ENCODE measurements at regions not wholly inside any gene's neighbourhood (a gene's known extent, or its start where the extent isn't known, plus 50 kb on each side); places are given as distances from the start of the nearest gene placed in this dataset.

GRCh38 chr2:155424518-155424917 lies 726.0 kb downstream of the KCNJ3 start:
- H3K27ac ChIP-seq (ENCODE audit: insufficient read depth in 1 of 2, low read depth in 1 of 2, low read length in 2 of 2, poor library complexity in 1 of 2, severe bottlenecking in 2 of 2): no peak overlapping the region
- peaks cover 0 to 4% (median 0%) of the 10 kb centered on the region in 4 experiments for H3K4me1 ChIP-seq (ENCODE audit: control extremely low read depth in 1 of 4, control insufficient read depth in 4 of 4, insufficient read depth in 4 of 4, low read length in 3 of 4)
- H3K4me3 ChIP-seq (ENCODE audit: control insufficient read depth in 1 of 7, extremely low read depth in 1 of 7, insufficient read depth in 4 of 7, low read depth in 2 of 7, low read length in 6 of 7): no peak overlapping the region
- no peaks in the 10 kb centered on the region for H3K36me3 ChIP-seq (ENCODE audit: control insufficient read depth in 4 of 4, insufficient read depth in 4 of 4, low read length in 3 of 4)
- ChIA-PET CTCF (no interaction called here), POLR2A (no interaction called here)
- DNase-seq: peak in 2 of 3 donors; percentile 35 to 50
- H3K9me3 ChIP-seq (ENCODE audit: control extremely low read depth in 1 of 5, control insufficient read depth in 4 of 5, insufficient read depth in 2 of 5, low read depth in 1 of 5, low read length in 4 of 5): no peaks in the 10 kb centered on the region
- 80% methylated on average over 1 of the region's 2 CpGs for WGBS (ENCODE audit: insufficient coverage)
- no peaks in the 10 kb centered on the region for H3K27me3 ChIP-seq (replicated peaks in 2 of 5; ENCODE audit: control insufficient read depth in 4 of 5, insufficient read depth in 5 of 5, low read length in 4 of 5)

GRCh38 chr2:155418753-155419152 lies 720.3 kb downstream of the KCNJ3 start:
- Histone ChIP-seq H3K27ac (ENCODE audit: insufficient read depth in 1 of 2, low read depth in 1 of 2, low read length in 2 of 2, poor library complexity in 1 of 2, severe bottlenecking in 2 of 2) (no peak overlapping the region), H3K4me3 (ENCODE audit: control insufficient read depth in 1 of 7, extremely low read depth in 1 of 7, insufficient read depth in 4 of 7, low read depth in 2 of 7, low read length in 6 of 7) (no peak overlapping the region), H3K36me3 (ENCODE audit: control insufficient read depth in 4 of 4, insufficient read depth in 4 of 4, low read length in 3 of 4) (no peaks in the 10 kb centered on the region), H3K9me3 (ENCODE audit: control extremely low read depth in 1 of 5, control insufficient read depth in 4 of 5, insufficient read depth in 2 of 5, low read depth in 1 of 5, low read length in 4 of 5) (peaks cover 0 to 8% (median 2%) of the 10 kb centered on the region in 5 experiments), H3K4me1 (ENCODE audit: control extremely low read depth in 1 of 4, control insufficient read depth in 4 of 4, insufficient read depth in 4 of 4, low read length in 3 of 4) (no peaks in the 10 kb centered on the region), H3K27me3 (replicated peaks in 2 of 5; ENCODE audit: control insufficient read depth in 4 of 5, insufficient read depth in 5 of 5, low read length in 4 of 5) (no peaks in the 10 kb centered on the region)
- POLR2A ChIA-PET: no interaction called here
- no CpG with 5 or more reads among the region's 1 CpG for WGBS (ENCODE audit: insufficient coverage)
- CTCF ChIA-PET: no interaction called here
- no peak for DNase-seq

GRCh38 chr2:155412598-155412997 lies 714.1 kb downstream of the KCNJ3 start:
- Histone ChIP-seq H3K4me1 (ENCODE audit: control extremely low read depth in 1 of 4, control insufficient read depth in 4 of 4, insufficient read depth in 4 of 4, low read length in 3 of 4) (no peaks in the 10 kb centered on the region), H3K27ac (ENCODE audit: insufficient read depth in 1 of 2, low read depth in 1 of 2, low read length in 2 of 2, poor library complexity in 1 of 2, severe bottlenecking in 2 of 2) (no peak overlapping the region), H3K9me3 (ENCODE audit: control extremely low read depth in 1 of 5, control insufficient read depth in 4 of 5, insufficient read depth in 2 of 5, low read depth in 1 of 5, low read length in 4 of 5) (peaks cover 0 to 8% (median 2%) of the 10 kb centered on the region in 5 experiments), H3K27me3 (replicated peaks in 2 of 5; ENCODE audit: control insufficient read depth in 4 of 5, insufficient read depth in 5 of 5, low read length in 4 of 5) (no peaks in the 10 kb centered on the region), H3K4me3 (ENCODE audit: control insufficient read depth in 1 of 7, extremely low read depth in 1 of 7, insufficient read depth in 4 of 7, low read depth in 2 of 7, low read length in 6 of 7) (no peak overlapping the region), H3K36me3 (ENCODE audit: control insufficient read depth in 4 of 4, insufficient read depth in 4 of 4, low read length in 3 of 4) (no peaks in the 10 kb centered on the region)
- ChIA-PET POLR2A (no interaction called here), CTCF (interaction anchor here (0.7 kb wide), 1 partner anchor 9 kb away, joined by 3 read pairs; no protein-coding TSS in a partner anchor)
- WGBS (ENCODE audit: insufficient coverage): 100% methylated on average over 1 of the region's 1 CpG
- peak in 2 of 3 donors; percentile 40 to 69 for DNase-seq

GRCh38 chr2:155404433-155405002 lies 706.0 kb downstream of the KCNJ3 start:
- Histone ChIP-seq H3K27ac (ENCODE audit: insufficient read depth in 1 of 2, low read depth in 1 of 2, low read length in 2 of 2, poor library complexity in 1 of 2, severe bottlenecking in 2 of 2) (no peak overlapping the region), H3K9me3 (ENCODE audit: control extremely low read depth in 1 of 5, control insufficient read depth in 4 of 5, insufficient read depth in 2 of 5, low read depth in 1 of 5, low read length in 4 of 5) (peaks cover 4 to 27% (median 15%) of the 10 kb centered on the region in 5 experiments), H3K27me3 (replicated peaks in 2 of 5; ENCODE audit: control insufficient read depth in 4 of 5, insufficient read depth in 5 of 5, low read length in 4 of 5) (no peaks in the 10 kb centered on the region), H3K36me3 (ENCODE audit: control insufficient read depth in 4 of 4, insufficient read depth in 4 of 4, low read length in 3 of 4) (no peaks in the 10 kb centered on the region), H3K4me3 (ENCODE audit: control insufficient read depth in 1 of 7, extremely low read depth in 1 of 7, insufficient read depth in 4 of 7, low read depth in 2 of 7, low read length in 6 of 7) (no peak overlapping the region), H3K4me1 (ENCODE audit: control extremely low read depth in 1 of 4, control insufficient read depth in 4 of 4, insufficient read depth in 4 of 4, low read length in 3 of 4) (no peaks in the 10 kb centered on the region)
- 100% methylated on average over 3 of the region's 3 CpGs for WGBS (ENCODE audit: insufficient coverage)
- ChIA-PET CTCF (interaction anchor here (1.1 kb wide), 1 partner anchor 11 kb away, joined by 4 read pairs; no protein-coding TSS in a partner anchor), POLR2A (no interaction called here)
- peak in 2 of 3 donors; percentile 7 to 26 for DNase-seq

GRCh38 chr2:155393406-155393805 lies 694.9 kb downstream of the KCNJ3 start:
- ChIA-PET POLR2A (no interaction called here), CTCF (no interaction called here)
- H3K9me3 ChIP-seq (ENCODE audit: control extremely low read depth in 1 of 5, control insufficient read depth in 4 of 5, insufficient read depth in 2 of 5, low read depth in 1 of 5, low read length in 4 of 5): no peaks in the 10 kb centered on the region
- no peak for DNase-seq
- H3K27ac ChIP-seq (ENCODE audit: insufficient read depth in 1 of 2, low read depth in 1 of 2, low read length in 2 of 2, poor library complexity in 1 of 2, severe bottlenecking in 2 of 2): peak overlapping the region in 1 of 2 experiments; percentile 82
- H3K4me1 ChIP-seq (ENCODE audit: control extremely low read depth in 1 of 4, control insufficient read depth in 4 of 4, insufficient read depth in 4 of 4, low read length in 3 of 4): peaks cover 0 to 34% (median 6%) of the 10 kb centered on the region in 4 experiments
- no peak overlapping the region for H3K4me3 ChIP-seq (ENCODE audit: control insufficient read depth in 1 of 7, extremely low read depth in 1 of 7, insufficient read depth in 4 of 7, low read depth in 2 of 7, low read length in 6 of 7)
- no peaks in the 10 kb centered on the region for H3K36me3 ChIP-seq (ENCODE audit: control insufficient read depth in 4 of 4, insufficient read depth in 4 of 4, low read length in 3 of 4)
- H3K27me3 ChIP-seq (replicated peaks in 2 of 5; ENCODE audit: control insufficient read depth in 4 of 5, insufficient read depth in 5 of 5, low read length in 4 of 5): no peaks in the 10 kb centered on the region

GRCh38 chr2:155391613-155392130 lies 693.2 kb downstream of the KCNJ3 start:
- WGBS (ENCODE audit: insufficient coverage): 0% methylated on average over 1 of the region's 2 CpGs
- ChIA-PET CTCF (interaction anchor here (0.6 to 1.3 kb wide), 3 partner anchors 13 to 932 kb away, joined by 3 read pairs; no protein-coding TSS in a partner anchor), POLR2A (no interaction called here)

GRCh38 chr2:155389224-155389623 lies 690.7 kb downstream of the KCNJ3 start:
- POLR2A ChIA-PET: interaction anchor here (0.5 kb wide), 1 partner anchor 1046 kb away, joined by 3 read pairs; no protein-coding TSS in a partner anchor
- Histone ChIP-seq H3K4me3 (ENCODE audit: control insufficient read depth in 1 of 7, extremely low read depth in 1 of 7, insufficient read depth in 4 of 7, low read depth in 2 of 7, low read length in 6 of 7) (no peak overlapping the region), H3K9me3 (ENCODE audit: control extremely low read depth in 1 of 5, control insufficient read depth in 4 of 5, insufficient read depth in 2 of 5, low read depth in 1 of 5, low read length in 4 of 5) (no peaks in the 10 kb centered on the region), H3K27ac (ENCODE audit: insufficient read depth in 1 of 2, low read depth in 1 of 2, low read length in 2 of 2, poor library complexity in 1 of 2, severe bottlenecking in 2 of 2) (no peak overlapping the region), H3K4me1 (ENCODE audit: control extremely low read depth in 1 of 4, control insufficient read depth in 4 of 4, insufficient read depth in 4 of 4, low read length in 3 of 4) (peaks cover 0 to 34% (median 6%) of the 10 kb centered on the region in 4 experiments), H3K36me3 (ENCODE audit: control insufficient read depth in 4 of 4, insufficient read depth in 4 of 4, low read length in 3 of 4) (no peaks in the 10 kb centered on the region), H3K27me3 (replicated peaks in 2 of 5; ENCODE audit: control insufficient read depth in 4 of 5, insufficient read depth in 5 of 5, low read length in 4 of 5) (no peaks in the 10 kb centered on the region)
- DNase-seq: no peak
- no CpG with 5 or more reads among the region's 1 CpG for WGBS (ENCODE audit: insufficient coverage)
- CTCF ChIA-PET: no interaction called here

More at GRCh38 chr2:155391613-155392130, 693.2 kb downstream of the KCNJ3 start:
- H3K4me3 ChIP-seq (ENCODE audit: control insufficient read depth in 1 of 7, extremely low read depth in 1 of 7, insufficient read depth in 4 of 7, low read depth in 2 of 7, low read length in 6 of 7): peak overlapping the region in 1 of 7 experiments; percentile 8
- no peaks in the 10 kb centered on the region for H3K36me3 ChIP-seq (ENCODE audit: control insufficient read depth in 4 of 4, insufficient read depth in 4 of 4, low read length in 3 of 4)
- no peaks in the 10 kb centered on the region for H3K9me3 ChIP-seq (ENCODE audit: control extremely low read depth in 1 of 5, control insufficient read depth in 4 of 5, insufficient read depth in 2 of 5, low read depth in 1 of 5, low read length in 4 of 5)
- H3K4me1 ChIP-seq (ENCODE audit: control extremely low read depth in 1 of 4, control insufficient read depth in 4 of 4, insufficient read depth in 4 of 4, low read length in 3 of 4): peaks cover 0 to 34% (median 6%) of the 10 kb centered on the region in 4 experiments
- H3K27me3 ChIP-seq (replicated peaks in 2 of 5; ENCODE audit: control insufficient read depth in 4 of 5, insufficient read depth in 5 of 5, low read length in 4 of 5): no peaks in the 10 kb centered on the region
- H3K27ac ChIP-seq (ENCODE audit: insufficient read depth in 1 of 2, low read depth in 1 of 2, low read length in 2 of 2, poor library complexity in 1 of 2, severe bottlenecking in 2 of 2): peak overlapping the region; percentile 80 to 82
- peak; percentile 42 to 84 (median 63) for DNase-seq
